Adipocyte (in vitro differentiated cells): ENCODE measurements at regions not wholly inside any gene's neighbourhood (a gene's known extent, or its start where the extent isn't known, plus 50 kb on each side); places are given as distances from the start of the nearest gene placed in this dataset.

Experiments used
- DNase-seq: peaks from one replicate; pipeline ENCODE4 v3.0.0-alpha.2; 2015; ENCODE audit warnings: low read depth
- H3K27me3 ChIP-seq: replicated peaks from 2 replicates; pipeline ENCODE4 v1.7.0; 2013; ENCODE audit warnings: mild to moderate bottlenecking, low read length, moderate library complexity; ENCODE audit not compliant: control insufficient read depth, insufficient read depth
- H3K36me3 ChIP-seq: 2 replicates; pipeline ENCODE4 v1.7.0; 2013; ENCODE audit warnings: low read length, mild to moderate bottlenecking, moderate library complexity; ENCODE audit not compliant: control insufficient read depth, insufficient read depth, severe bottlenecking
- H3K4me1 ChIP-seq: 2 replicates; pipeline ENCODE4 v1.7.0; 2013; ENCODE audit warnings: mild to moderate bottlenecking, low read length, moderate library complexity; ENCODE audit not compliant: control insufficient read depth, insufficient read depth
- H3K4me3 ChIP-seq: 2 replicates; pipeline ENCODE4 v1.7.0; 2013; ENCODE audit warnings: mild to moderate bottlenecking, low read length, moderate library complexity
- H3K9ac ChIP-seq: 2 replicates; pipeline ENCODE4 v1.7.0; 2013; ENCODE audit warnings: mild to moderate bottlenecking, low read length, moderate library complexity
- H3K9me3 ChIP-seq: 2 replicates; pipeline ENCODE4 v1.7.0; 2013; ENCODE audit warnings: mild to moderate bottlenecking, low read length, moderate library complexity; ENCODE audit not compliant: control insufficient read depth

DNA sequence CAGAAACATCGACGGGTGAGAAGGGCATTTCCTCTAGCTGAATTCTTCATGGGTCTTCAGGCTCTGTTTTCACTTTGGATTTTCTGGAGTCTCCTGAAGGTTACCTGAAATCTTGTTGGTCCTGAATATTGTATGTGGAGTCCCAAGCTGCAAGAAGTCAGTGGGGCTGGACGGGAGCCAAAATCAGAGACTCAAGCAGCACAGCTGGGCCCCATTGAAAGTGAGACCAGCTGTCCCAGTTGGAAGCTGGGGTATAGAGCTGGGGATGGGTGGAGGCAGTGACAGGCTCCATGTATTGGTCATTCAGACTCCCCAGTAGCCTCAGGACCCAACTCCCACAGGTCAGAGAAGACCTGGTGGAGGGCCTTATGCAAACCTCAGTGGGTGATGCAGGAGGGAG is 111.3 kb upstream of the MLN start:
- Histone ChIP-seq H3K27me3 (peaks cover 61% of the 10 kb centered on the region), H3K9ac (no peak overlapping the region), H3K4me1 (no peaks in the 10 kb centered on the region), H3K4me3 (no peak overlapping the region), H3K36me3 (no peaks in the 10 kb centered on the region), H3K9me3 (no peaks in the 10 kb centered on the region)
- DNase-seq = no peak

DNA sequence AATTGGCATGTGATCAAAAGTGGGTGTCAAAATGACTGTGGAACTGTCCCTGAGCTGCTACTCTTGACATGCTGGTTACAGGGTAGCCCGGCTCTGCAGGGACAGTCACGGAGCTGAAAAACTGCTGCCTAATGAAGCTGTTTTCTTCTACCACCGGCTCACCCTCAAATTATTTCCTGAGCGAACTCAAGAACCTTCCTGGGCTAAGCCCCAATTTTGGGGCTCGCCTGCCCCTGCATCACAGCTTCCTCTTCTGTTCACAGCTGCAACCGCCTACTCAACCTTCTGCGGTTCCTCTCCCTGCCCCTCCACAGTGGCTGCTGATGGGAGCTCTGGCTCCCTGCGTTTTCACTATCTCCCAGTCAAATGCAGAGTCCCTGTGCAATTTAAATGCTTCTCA is 110.8 kb upstream of the MLN start:
- no peaks in the 10 kb centered on the region for H3K9me3 ChIP-seq
- no peak for DNase-seq
- peaks cover 58% of the 10 kb centered on the region for H3K27me3 ChIP-seq
- H3K4me1 ChIP-seq = no peaks in the 10 kb centered on the region
- no peak overlapping the region for H3K9ac ChIP-seq
- H3K36me3 ChIP-seq = no peaks in the 10 kb centered on the region
- H3K4me3 ChIP-seq = no peak overlapping the region

DNA sequence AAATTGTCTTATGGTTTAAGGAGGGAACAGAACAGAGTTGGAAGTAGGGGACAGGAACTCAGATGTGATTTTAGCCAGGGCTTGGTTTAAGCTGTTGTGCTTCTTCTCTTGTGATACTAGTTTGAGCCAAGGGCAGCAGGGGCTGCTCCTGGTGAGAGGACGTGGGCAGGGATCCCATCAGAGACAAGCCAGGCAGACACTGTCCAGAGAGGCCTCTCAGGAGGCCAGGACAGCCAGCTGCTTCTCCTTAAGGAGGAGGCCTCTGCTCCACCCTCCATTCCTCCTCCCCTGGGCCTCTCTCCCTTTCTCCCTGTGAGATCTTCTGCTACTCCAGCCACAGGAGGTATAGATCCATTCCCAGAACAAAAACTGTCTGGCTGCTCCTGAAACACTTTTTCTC is 108.4 kb upstream of the MLN start:
- no peak for DNase-seq
- Histone ChIP-seq H3K9ac (no peak overlapping the region), H3K36me3 (no peaks in the 10 kb centered on the region), H3K4me3 (no peak overlapping the region), H3K4me1 (no peaks in the 10 kb centered on the region), H3K27me3 (peaks cover 54% of the 10 kb centered on the region), H3K9me3 (no peaks in the 10 kb centered on the region)

DNA sequence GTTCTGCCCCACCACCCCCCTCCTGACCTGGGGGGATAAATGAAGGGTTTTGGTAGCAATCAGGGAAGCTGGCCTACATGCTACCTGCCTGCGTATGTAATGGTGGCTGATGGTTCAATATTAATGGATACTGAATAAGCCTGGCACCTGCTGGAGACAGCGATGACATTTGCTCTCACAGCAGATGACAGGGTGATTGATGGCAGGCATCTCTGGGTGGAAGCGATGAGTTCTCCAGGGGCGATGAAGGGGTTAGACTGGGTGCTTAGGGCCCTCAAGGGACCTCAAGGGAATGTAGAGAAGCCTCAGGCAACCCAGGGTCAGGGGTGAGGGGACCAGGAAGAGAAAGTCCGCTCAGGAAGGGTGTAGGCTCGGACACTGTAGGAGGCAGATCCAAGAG is 107.7 kb upstream of the MLN start:
- Histone ChIP-seq H3K9ac (no peak overlapping the region), H3K36me3 (no peaks in the 10 kb centered on the region), H3K4me3 (no peak overlapping the region), H3K9me3 (no peaks in the 10 kb centered on the region), H3K4me1 (no peaks in the 10 kb centered on the region), H3K27me3 (peaks cover 54% of the 10 kb centered on the region)
- no peak for DNase-seq

DNA sequence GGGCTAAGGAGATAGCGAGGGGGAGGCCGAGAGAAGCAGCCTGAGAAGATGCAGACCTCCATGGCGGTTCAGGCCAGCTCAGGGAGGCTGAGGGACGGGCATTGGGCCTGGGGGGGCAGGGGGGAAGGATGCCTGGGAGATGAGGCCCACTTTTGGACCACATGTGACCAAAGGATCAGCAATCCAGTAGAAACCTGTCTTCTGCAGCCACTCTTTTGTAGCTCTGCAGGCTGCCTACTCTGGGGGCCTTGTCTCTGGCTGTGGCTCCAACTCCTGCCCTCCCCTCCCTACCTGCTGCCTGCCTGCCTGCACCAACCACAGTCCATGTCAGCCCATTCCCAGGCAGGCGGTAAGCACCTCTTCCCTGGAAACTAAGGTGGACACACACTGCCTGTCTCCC is 106.8 kb upstream of the MLN start:
- no peak overlapping the region for H3K9ac ChIP-seq
- peaks cover 58% of the 10 kb centered on the region for H3K27me3 ChIP-seq
- H3K36me3 ChIP-seq = no peaks in the 10 kb centered on the region
- no peaks in the 10 kb centered on the region for H3K4me1 ChIP-seq
- DNase-seq = no peak
- no peak overlapping the region for H3K4me3 ChIP-seq
- H3K9me3 ChIP-seq = no peaks in the 10 kb centered on the region

DNA sequence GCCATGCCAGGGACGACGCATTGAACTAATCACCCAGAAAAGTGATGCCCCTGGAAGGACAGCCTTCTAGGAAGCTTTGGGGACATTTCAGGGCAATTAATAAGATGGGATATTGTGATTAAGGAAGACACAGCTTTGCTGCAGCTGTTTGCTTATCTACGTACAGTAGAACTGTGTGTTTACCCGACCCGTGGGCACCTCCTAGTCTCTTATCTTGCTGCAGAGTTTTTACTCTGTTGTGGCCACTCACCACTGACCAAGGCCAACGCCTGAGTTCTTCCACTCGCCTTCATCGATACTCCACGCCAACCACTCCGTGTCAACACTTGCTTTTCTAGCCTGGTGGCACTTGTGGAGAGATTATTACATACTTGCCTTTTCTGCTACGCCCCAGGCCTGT is 105.9 kb upstream of the MLN start:
- Histone ChIP-seq H3K27me3 (peaks cover 59% of the 10 kb centered on the region), H3K9me3 (no peaks in the 10 kb centered on the region), H3K4me3 (no peak overlapping the region), H3K4me1 (no peaks in the 10 kb centered on the region), H3K36me3 (no peaks in the 10 kb centered on the region), H3K9ac (no peak overlapping the region)
- DNase-seq = no peak

DNA sequence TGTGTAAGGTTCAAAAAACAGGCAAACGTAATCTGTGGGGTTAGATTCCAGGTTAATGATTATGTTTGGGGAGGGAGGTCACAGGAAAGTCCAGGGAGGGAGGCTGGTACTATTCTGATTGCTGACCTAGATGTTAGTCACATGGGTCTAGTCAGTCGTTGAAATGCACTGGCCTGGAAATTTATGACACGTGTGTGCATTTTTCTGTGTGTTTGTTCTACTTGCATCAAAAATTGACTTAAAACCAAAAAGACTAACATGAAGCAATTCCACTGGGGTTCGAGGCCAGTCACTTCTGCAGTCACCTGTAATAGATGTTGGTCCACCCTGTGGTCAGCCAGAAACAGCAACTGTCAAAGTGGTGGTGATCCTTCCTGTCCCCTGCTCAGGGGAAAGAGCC is 104.2 kb upstream of the MLN start:
- Histone ChIP-seq H3K27me3 (peaks cover 59% of the 10 kb centered on the region), H3K36me3 (no peaks in the 10 kb centered on the region), H3K4me1 (no peaks in the 10 kb centered on the region), H3K9me3 (no peaks in the 10 kb centered on the region), H3K4me3 (no peak overlapping the region), H3K9ac (no peak overlapping the region)
- no peak for DNase-seq

DNA sequence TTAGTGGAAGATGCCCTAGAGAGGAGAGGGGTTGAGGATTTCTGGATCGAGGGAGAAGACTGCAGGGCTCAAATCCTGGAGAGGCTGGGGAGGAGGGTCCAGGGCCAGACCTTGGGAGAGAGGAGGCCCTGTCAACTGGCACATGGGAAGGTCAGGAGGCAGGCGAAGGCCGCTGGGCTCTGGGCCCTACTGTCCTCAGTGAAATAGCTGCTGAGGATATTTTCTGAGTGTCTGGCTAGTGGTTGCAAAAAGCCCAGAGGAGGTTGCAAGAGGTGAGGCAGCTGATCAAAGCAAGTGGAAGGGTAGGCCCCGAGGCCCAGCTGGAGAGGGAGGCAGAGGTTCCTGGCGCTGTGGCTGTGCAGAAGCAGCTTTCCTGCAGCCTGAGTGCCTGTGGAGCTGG is 103.4 kb upstream of the MLN start:
- no peaks in the 10 kb centered on the region for H3K4me1 ChIP-seq
- H3K36me3 ChIP-seq = no peaks in the 10 kb centered on the region
- H3K9ac ChIP-seq = no peak overlapping the region
- no peaks in the 10 kb centered on the region for H3K9me3 ChIP-seq
- no peak overlapping the region for H3K4me3 ChIP-seq
- DNase-seq = no peak
- H3K27me3 ChIP-seq = peaks cover 61% of the 10 kb centered on the region

DNA sequence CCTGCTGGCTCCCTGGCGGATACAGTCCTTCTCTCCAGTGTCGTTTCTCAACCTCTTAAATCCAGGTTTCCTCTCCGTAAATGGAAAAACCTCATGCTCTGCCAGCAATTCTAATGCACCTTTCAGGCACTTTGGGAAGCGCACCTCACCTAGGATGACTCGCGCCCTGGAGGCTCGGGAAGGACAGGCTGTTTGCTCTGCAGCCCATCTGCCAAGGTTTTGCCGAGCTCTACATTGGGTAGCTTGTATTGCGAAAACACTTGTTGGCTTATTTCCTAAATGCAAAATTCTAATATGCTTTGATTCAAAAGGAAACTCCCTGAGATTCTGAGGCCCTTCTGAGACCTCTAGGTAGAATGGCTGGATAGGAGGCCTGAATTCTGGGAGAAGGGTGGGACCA is 102.6 kb upstream of the MLN start:
- Histone ChIP-seq H3K9me3 (no peaks in the 10 kb centered on the region), H3K9ac (no peak overlapping the region), H3K36me3 (no peaks in the 10 kb centered on the region), H3K4me3 (no peak overlapping the region), H3K27me3 (peaks cover 60% of the 10 kb centered on the region), H3K4me1 (no peaks in the 10 kb centered on the region)
- no peak for DNase-seq

DNA sequence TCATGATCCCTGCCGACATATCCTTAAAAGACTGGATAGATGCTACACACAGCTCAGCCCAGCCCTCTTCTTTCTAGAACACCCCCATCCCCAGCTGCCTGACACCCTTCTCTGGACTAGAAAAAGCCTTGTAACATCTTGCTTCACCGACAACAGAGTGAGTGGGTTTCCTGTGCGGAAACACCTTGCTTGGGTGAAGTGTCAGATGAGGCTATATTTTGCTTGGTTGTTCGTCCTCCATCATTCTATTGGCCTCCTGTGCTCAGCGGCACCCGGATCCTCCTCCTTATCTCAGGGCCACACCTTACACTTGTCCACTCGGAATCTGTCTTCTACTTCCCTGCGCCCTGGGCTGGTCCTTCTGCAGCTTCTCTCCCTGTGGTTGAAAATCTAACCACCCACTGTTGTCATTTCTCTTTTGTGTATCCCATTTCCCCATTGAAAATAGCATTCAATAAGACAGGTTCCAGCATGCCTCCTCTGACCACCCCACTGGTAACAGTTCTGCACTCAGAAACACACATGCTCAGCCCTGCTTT is 101.3 kb upstream of the MLN start:
- DNase-seq = no peak
- Histone ChIP-seq H3K4me3 (no peak overlapping the region), H3K9me3 (peaks cover 3% of the 10 kb centered on the region), H3K9ac (no peak overlapping the region), H3K27me3 (peaks cover 62% of the 10 kb centered on the region), H3K4me1 (no peaks in the 10 kb centered on the region), H3K36me3 (no peaks in the 10 kb centered on the region)

DNA sequence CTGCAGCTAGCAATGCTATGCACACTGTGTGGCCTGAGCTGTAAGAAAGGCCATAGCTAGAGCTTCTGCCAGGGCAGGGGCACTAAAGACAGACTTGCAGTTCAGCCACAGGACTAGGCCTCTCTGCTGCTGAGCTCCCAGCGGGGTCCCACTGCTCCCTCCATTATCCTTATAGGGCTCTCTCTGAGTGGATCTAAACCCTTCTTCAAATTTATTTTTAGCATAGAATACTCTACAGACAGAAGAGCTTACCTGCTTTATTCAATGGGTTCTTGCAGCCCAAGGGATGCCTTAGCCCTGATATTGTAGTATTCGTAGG is 100.9 kb upstream of the MLN start:
- no peaks in the 10 kb centered on the region for H3K4me1 ChIP-seq
- no peak overlapping the region for H3K4me3 ChIP-seq
- peaks cover 3% of the 10 kb centered on the region for H3K9me3 ChIP-seq
- peaks cover 66% of the 10 kb centered on the region for H3K27me3 ChIP-seq
- H3K9ac ChIP-seq = no peak overlapping the region
- no peak for DNase-seq
- H3K36me3 ChIP-seq = no peaks in the 10 kb centered on the region

DNA sequence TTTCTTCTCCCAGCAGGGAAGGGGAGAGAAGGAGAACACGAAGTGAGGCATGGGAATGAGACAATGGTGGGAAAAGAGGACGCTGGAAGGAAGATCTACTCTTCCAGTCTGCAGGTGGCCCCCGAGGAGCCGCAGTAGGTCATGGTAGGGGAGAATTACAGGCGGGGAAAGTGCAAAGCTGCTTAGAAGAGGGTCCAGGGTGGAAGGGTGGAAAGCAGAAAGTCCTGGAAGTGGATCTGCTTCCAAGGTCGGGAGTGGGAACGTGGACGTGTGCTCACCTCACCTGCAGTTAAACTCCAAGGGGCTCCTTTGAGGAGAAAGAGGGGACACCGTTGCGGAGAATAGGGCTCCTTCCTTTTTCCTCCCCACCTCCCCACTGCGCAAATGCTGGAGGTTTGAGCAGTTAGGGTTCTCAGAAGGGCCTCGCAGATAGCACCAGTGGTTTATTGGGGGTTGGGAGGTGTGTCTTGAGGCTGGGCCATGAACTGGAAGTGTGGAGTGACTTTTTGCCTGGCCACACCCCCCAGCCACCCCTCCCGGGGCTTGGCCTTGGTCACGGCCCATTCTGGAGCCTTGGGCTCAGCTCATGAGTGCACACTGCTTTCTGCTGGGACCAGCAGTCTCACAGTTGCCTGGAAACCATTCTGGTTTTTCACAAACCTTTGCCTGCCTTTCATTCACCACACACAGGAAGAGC is 100.4 kb upstream of the MLN start:
- H3K9me3 ChIP-seq = peaks cover 3% of the 10 kb centered on the region
- H3K36me3 ChIP-seq = no peaks in the 10 kb centered on the region
- no peak overlapping the region for H3K9ac ChIP-seq
- DNase-seq = no peak
- H3K4me1 ChIP-seq = no peaks in the 10 kb centered on the region
- peaks cover 70% of the 10 kb centered on the region for H3K27me3 ChIP-seq
- H3K4me3 ChIP-seq = no peak overlapping the region
